Right cardiac atrium (tissue), 5 donors: ENCODE measurements at regions not wholly inside any gene's neighbourhood (a gene's known extent, or its start where the extent isn't known, plus 50 kb on each side); places are given as distances from the start of the nearest gene placed in this dataset.
A peak's percentile ranks its signal among the peaks of the same experiment; 100 is the strongest.

Source experiments
- ATAC-seq, 2 donors: fragments of 200-7000 bp; cut with Tn5 transposase; one replicate each; pipeline versions ENCODE4 v1.8.0 to v1.9.1; 2020; ENCODE audit warnings: moderate library complexity in 2 of 2, mild to moderate bottlenecking in 1 of 2
- DNase-seq, 3 donors: peaks; one replicate each; pipeline ENCODE4 v3.0.0-alpha.2; 2020
- H3K27ac ChIP-seq: one replicate; pipeline ENCODE4 v1.5.1; 2013; ENCODE audit warnings: mild to moderate bottlenecking, low read length, control low read depth, moderate library complexity
- H3K27me3 ChIP-seq: one replicate; pipeline ENCODE4 v1.6.1; 2013; ENCODE audit not compliant: control insufficient read depth, insufficient read depth
- H3K4me1 ChIP-seq: one replicate; pipeline ENCODE4 v1.6.1; 2013; ENCODE audit warnings: low read length; ENCODE audit not compliant: control insufficient read depth, insufficient read depth
- H3K4me3 ChIP-seq: one replicate; pipeline ENCODE4 v1.5.1; 2013; ENCODE audit warnings: low read length, control low read depth
- H3K9me3 ChIP-seq: one replicate; pipeline ENCODE4 v1.6.1; 2013; ENCODE audit warnings: low read length; ENCODE audit not compliant: control insufficient read depth
- WGBS: extraction: QIAGEN DNeasy Blood & Tissue Kit; methylation state at CpG from one replicate; pipeline ENCODE4 v1.1.7; 2013; 5-methylcytosine and 5-hydroxymethylcytosine counted together
- intact Hi-C, 4 donors: fragments of 100-400 bp; cut with DNase I; formaldehyde crosslinking; loops; one replicate each; pipeline versions ENCODE4 v1.11.0 to v1.14.0; 2022 to 2023
- donor health status: healthy with polysubstance abuse.
- donor health status: DM: no; HTN: yes; CAD: no.
- donor health status: DM: no; HTN: no; CAD: no.
- donor health status: DM: no; HTN: yes; CAD: no; lungs with severe emphysema.
- donor health status: DM: yes; HTN: yes; CAD: no.

- WGBS, result 59% methylated on average over 5 of the region's 5 CpGs
- Histone ChIP-seq H3K9me3 (no peaks in the 10 kb centered on the region), H3K27me3 (no peaks in the 10 kb centered on the region), H3K4me1 (peaks cover 1% of the 10 kb centered on the region), H3K4me3 (no peak overlapping the region), H3K27ac (no peak overlapping the region)
- intact Hi-C loops, result no loop called here
- DNase-seq, result no peak
- ATAC-seq, result no peak
Observed at GRCh38 chr1:192945390-192946130, 113.6 kb downstream of the UCHL5 start.

- DNase-seq (no peak), ATAC-seq (no peak)
- H3K27me3 ChIP-seq, result no peaks in the 10 kb centered on the region
- H3K27ac ChIP-seq, result no peak overlapping the region
- WGBS, result 79% methylated on average over 5 of the region's 5 CpGs
- H3K4me3 ChIP-seq, result no peak overlapping the region
- intact Hi-C loops, result no loop called here
- H3K4me1 ChIP-seq, result peaks cover 1% of the 10 kb centered on the region
- no peaks in the 10 kb centered on the region for H3K9me3 ChIP-seq
Observed at GRCh38 chr1:192949783-192950182, 109.4 kb downstream of the UCHL5 start.

GRCh38 chr1:192950926-192951325, 108.2 kb downstream of the UCHL5 start:
- Histone ChIP-seq H3K4me1 (peaks cover 1% of the 10 kb centered on the region), H3K9me3 (no peaks in the 10 kb centered on the region), H3K27me3 (no peaks in the 10 kb centered on the region), H3K27ac (no peak overlapping the region), H3K4me3 (no peak overlapping the region)
- no peak for ATAC-seq
- intact Hi-C loops, result no loop called here
- DNase-seq, result no peak
- WGBS, result 85% methylated on average over 3 of the region's 3 CpGs

- no peak overlapping the region for H3K4me3 ChIP-seq
- WGBS, result 73% methylated on average over 6 of the region's 6 CpGs
- no peaks in the 10 kb centered on the region for H3K9me3 ChIP-seq
- DNase-seq (no peak), ATAC-seq (peak in 1 of 2 donors; percentile 47)
- H3K4me1 ChIP-seq, result peaks cover 1% of the 10 kb centered on the region
- no peaks in the 10 kb centered on the region for H3K27me3 ChIP-seq
- no peak overlapping the region for H3K27ac ChIP-seq
- intact Hi-C loops, result no loop called here
Observed at GRCh38 chr1:192951691-192952460, 107.3 kb downstream of the UCHL5 start.

- no peaks in the 10 kb centered on the region for H3K9me3 ChIP-seq
- DNase-seq (no peak), ATAC-seq (no peak)
- intact Hi-C loops, result no loop called here
- H3K4me1 ChIP-seq, result peaks cover 1% of the 10 kb centered on the region
- H3K27me3 ChIP-seq, result no peaks in the 10 kb centered on the region
- WGBS, result 83% methylated on average over 2 of the region's 2 CpGs
- H3K4me3 ChIP-seq, result no peak overlapping the region
- H3K27ac ChIP-seq, result no peak overlapping the region
Observed at GRCh38 chr1:192952646-192953045, 106.5 kb downstream of the UCHL5 start.

- Histone ChIP-seq H3K27ac (no peak overlapping the region), H3K9me3 (no peaks in the 10 kb centered on the region), H3K4me1 (peaks cover 1% of the 10 kb centered on the region), H3K4me3 (no peak overlapping the region), H3K27me3 (no peaks in the 10 kb centered on the region)
- ATAC-seq (no peak), DNase-seq (no peak)
- intact Hi-C loops, result no loop called here
- 77% methylated on average over 7 of the region's 7 CpGs for WGBS
Observed at GRCh38 chr1:192954705-192955265, 104.4 kb downstream of the UCHL5 start.

GRCh38 chr1:192958350-192958749, 100.8 kb downstream of the UCHL5 start:
- DNase-seq (no peak), ATAC-seq (no peak)
- intact Hi-C loops, result no loop called here
- Histone ChIP-seq H3K4me1 (peaks cover 1% of the 10 kb centered on the region), H3K27ac (no peak overlapping the region), H3K4me3 (no peak overlapping the region), H3K27me3 (no peaks in the 10 kb centered on the region), H3K9me3 (no peaks in the 10 kb centered on the region)

GRCh38 chr1:192958871-192959270, 100.3 kb downstream of the UCHL5 start:
- H3K27ac ChIP-seq, result no peak overlapping the region
- no peak overlapping the region for H3K4me3 ChIP-seq
- DNase-seq (no peak), ATAC-seq (no peak)
- H3K9me3 ChIP-seq, result no peaks in the 10 kb centered on the region
- peaks cover 1% of the 10 kb centered on the region for H3K4me1 ChIP-seq
- intact Hi-C loops, result no loop called here
- no peaks in the 10 kb centered on the region for H3K27me3 ChIP-seq

GRCh38 chr1:192959657-192960186, 99.4 kb downstream of the UCHL5 start:
- Histone ChIP-seq H3K4me3 (no peak overlapping the region), H3K9me3 (no peaks in the 10 kb centered on the region), H3K27me3 (no peaks in the 10 kb centered on the region), H3K4me1 (peaks cover 1% of the 10 kb centered on the region), H3K27ac (no peak overlapping the region)
- intact Hi-C loops, result no loop called here
- DNase-seq (no peak), ATAC-seq (no peak)
